Panc1 (cell line): ENCODE measurements at regions not wholly inside any gene's neighbourhood (a gene's known extent, or its start where the extent isn't known, plus 50 kb on each side); places are given as distances from the start of the nearest gene placed in this dataset.

Experiments
- CTCF ChIP-seq: fragments of 450-650 bp; IDR thresholded peaks from 2 replicates; pipeline ENCODE4 v1.5.1; 2017; ENCODE audit warnings: mild to moderate bottlenecking
- POLR2AphosphoS5 ChIP-seq: IDR thresholded peaks from 2 replicates; pipeline ENCODE4 v1.6.1; 2012; ENCODE audit warnings: mild to moderate bottlenecking, low read depth, low read length, moderate library complexity
- REST ChIP-seq, 2 experiments: IDR thresholded peaks; 2 replicates each; pipeline ENCODE4 v1.6.1; 2011 to 2012; ENCODE audit warnings: low read depth in 2 of 2, control low read depth in 1 of 2, low read length in 1 of 2, mild to moderate bottlenecking in 1 of 2, moderate library complexity in 1 of 2; ENCODE audit not compliant: insufficient read depth in 1 of 2

- TF ChIP-seq CTCF: no peak
- no peak for TF ChIP-seq POLR2AphosphoS5
- no peak for TF ChIP-seq REST (IDR thresholded peaks at IDR 0.05; ENCODE audit: insufficient read depth in 1 of 2, low read depth in 2 of 2, low read length in 1 of 2)
These were observed 271.5 kb downstream of the SATB1 start for GRCh38 chr3:18153571-18154173.
